Naive B cell (primary cell): ENCODE measurements at regions not wholly inside any gene's neighbourhood (a gene's known extent, or its start where the extent isn't known, plus 50 kb on each side); places are given as distances from the start of the nearest gene placed in this dataset.
A peak's percentile ranks its signal among the peaks of the same experiment; 100 is the strongest.

Source experiments
- ATAC-seq, 2 donors: fragments of 150-1000 bp; cut with Tn5 transposase; 2 replicates each; pipeline ENCODE4 v1.10.0; 2021; ENCODE audit warnings: low read depth in 2 of 2, mild to moderate bottlenecking in 2 of 2, moderate library complexity in 2 of 2
- DNase-seq: peaks from one replicate; pipeline ENCODE4 v3.0.0; 2022
- H3K27ac Mint-ChIP-seq, 6 donors: one replicate each; pipeline ENCODE4 v1.8.0; 2020 to 2022; ENCODE audit warnings: mild to moderate bottlenecking in 6 of 6, mixed read lengths in 6 of 6, moderate library complexity in 5 of 6, inconsistent platforms in 2 of 6
- H3K27me3 Mint-ChIP-seq, 3 donors: one replicate each; pipeline ENCODE4 v1.8.0; 2021 to 2022; ENCODE audit warnings: mixed read lengths in 3 of 3, mild to moderate bottlenecking in 1 of 3
- H3K36me3 Mint-ChIP-seq, 2 donors: one replicate each; pipeline ENCODE4 v1.8.0; 2020 to 2022; ENCODE audit warnings: mixed read lengths in 2 of 2, inconsistent platforms in 1 of 2, mild to moderate bottlenecking in 1 of 2
- H3K4me1 Mint-ChIP-seq, 3 donors: one replicate each; pipeline ENCODE4 v1.8.0; 2020 to 2022; ENCODE audit warnings: mixed read lengths in 3 of 3, inconsistent platforms in 1 of 3, mild to moderate bottlenecking in 1 of 3, moderate library complexity in 1 of 3
- H3K4me3 Mint-ChIP-seq, 8 donors: one replicate each; pipeline ENCODE4 v1.8.0; 2020 to 2022; ENCODE audit warnings: mild to moderate bottlenecking in 8 of 8, mixed read lengths in 8 of 8, moderate library complexity in 8 of 8, inconsistent platforms in 2 of 8
- H3K9me3 Mint-ChIP-seq, 7 donors: one replicate each; pipeline ENCODE4 v1.8.0; 2020 to 2022; ENCODE audit warnings: mixed read lengths in 7 of 7, mild to moderate bottlenecking in 5 of 7, inconsistent platforms in 2 of 7, moderate library complexity in 1 of 7

- Mint-ChIP-seq H3K9me3 (peaks cover 0 to 2% (median 0%) of the 10 kb centered on the region in 7 donors), H3K36me3 (no peaks in the 10 kb centered on the region), H3K4me3 (no peak overlapping the region), H3K27me3 (peaks cover 26 to 45% (median 38%) of the 10 kb centered on the region in 3 donors), H3K27ac (no peak overlapping the region), H3K4me1 (peaks cover 0 to 3% (median 0%) of the 10 kb centered on the region in 3 donors)
- DNase-seq (no peak), ATAC-seq (no peak)
Measured at GRCh38 chr15:77719450-77719849, 86.7 kb upstream of the LINGO1 start.

DNA sequence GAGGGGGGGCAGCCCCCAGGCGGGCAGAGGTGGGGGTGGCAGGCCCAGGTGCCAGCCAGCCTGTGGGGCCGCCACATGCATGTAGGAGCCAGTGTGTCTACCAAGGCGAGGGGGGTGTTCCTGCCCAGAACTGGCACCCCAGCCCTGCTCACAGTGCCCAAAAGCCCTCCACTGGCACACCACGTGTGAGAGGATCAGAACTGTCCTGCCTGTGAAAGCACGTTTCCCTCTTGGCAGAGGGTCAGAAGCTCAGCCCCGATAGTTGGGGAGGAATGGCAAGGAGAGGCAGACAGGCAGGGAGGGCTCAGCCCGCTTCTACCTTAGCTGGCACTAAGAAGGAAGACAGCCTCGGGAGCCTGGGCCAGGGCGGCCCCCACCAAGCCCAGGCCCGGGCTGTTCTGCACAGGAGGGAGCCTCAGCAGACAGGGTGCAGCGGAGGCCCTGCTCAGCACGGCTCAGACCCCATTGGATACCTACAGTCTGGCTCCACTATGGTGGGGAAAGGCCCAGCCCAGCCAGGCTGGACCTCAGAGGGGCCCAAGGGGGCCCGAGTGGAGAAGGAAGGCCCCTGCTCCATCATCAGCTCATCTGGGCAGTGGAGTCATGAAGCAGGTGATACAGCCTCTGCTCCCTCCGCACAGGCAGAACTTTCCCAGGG is 84.8 kb upstream of the LINGO1 start:
- Mint-ChIP-seq H3K4me3 (no peak overlapping the region), H3K27me3 (peaks cover 23 to 58% (median 49%) of the 10 kb centered on the region in 3 donors), H3K9me3 (peaks cover 0 to 4% (median 0%) of the 10 kb centered on the region in 7 donors), H3K4me1 (peaks cover 0 to 3% (median 0%) of the 10 kb centered on the region in 3 donors), H3K27ac (no peak overlapping the region), H3K36me3 (no peaks in the 10 kb centered on the region)
- no peak for DNase-seq
- ATAC-seq, result no peak

GRCh38 chr15:77716632-77717332 is 84.1 kb upstream of the LINGO1 start:
- Mint-ChIP-seq H3K4me1 (peaks cover 0 to 3% (median 0%) of the 10 kb centered on the region in 3 donors), H3K36me3 (no peaks in the 10 kb centered on the region), H3K4me3 (no peak overlapping the region), H3K27ac (no peak overlapping the region), H3K9me3 (peaks cover 0 to 4% (median 0%) of the 10 kb centered on the region in 7 donors), H3K27me3 (peaks cover 22 to 57% (median 49%) of the 10 kb centered on the region in 3 donors)
- no peak for DNase-seq
- no peak for ATAC-seq

DNA sequence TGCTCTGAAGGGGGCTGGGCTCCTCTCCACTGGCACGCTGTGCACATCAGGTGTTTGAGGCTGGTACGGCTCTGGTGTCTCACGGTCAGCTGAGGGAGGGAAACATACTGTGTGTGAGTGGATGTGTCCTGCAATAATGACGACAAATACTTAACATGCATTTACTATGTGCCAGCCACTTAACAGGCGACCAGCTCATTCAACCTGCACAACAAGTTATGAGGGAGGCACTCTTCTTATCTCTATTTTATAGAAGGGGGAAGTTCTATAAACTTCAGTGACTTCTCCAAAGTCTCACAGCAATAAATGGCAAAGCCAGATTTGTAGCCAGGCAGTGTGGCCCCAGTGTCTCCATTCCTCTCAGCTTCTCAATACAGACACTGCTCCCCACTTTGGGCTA is 83.1 kb upstream of the LINGO1 start:
- no peaks in the 10 kb centered on the region for H3K36me3 Mint-ChIP-seq
- H3K27me3 Mint-ChIP-seq, result peaks cover 22 to 52% (median 42%) of the 10 kb centered on the region in 3 donors
- no peak for ATAC-seq
- peaks cover 0 to 4% (median 0%) of the 10 kb centered on the region in 7 donors for H3K9me3 Mint-ChIP-seq
- H3K27ac Mint-ChIP-seq, result no peak overlapping the region
- DNase-seq, result no peak
- no peak overlapping the region for H3K4me3 Mint-ChIP-seq
- H3K4me1 Mint-ChIP-seq, result peaks cover 0 to 3% (median 0%) of the 10 kb centered on the region in 3 donors

DNA sequence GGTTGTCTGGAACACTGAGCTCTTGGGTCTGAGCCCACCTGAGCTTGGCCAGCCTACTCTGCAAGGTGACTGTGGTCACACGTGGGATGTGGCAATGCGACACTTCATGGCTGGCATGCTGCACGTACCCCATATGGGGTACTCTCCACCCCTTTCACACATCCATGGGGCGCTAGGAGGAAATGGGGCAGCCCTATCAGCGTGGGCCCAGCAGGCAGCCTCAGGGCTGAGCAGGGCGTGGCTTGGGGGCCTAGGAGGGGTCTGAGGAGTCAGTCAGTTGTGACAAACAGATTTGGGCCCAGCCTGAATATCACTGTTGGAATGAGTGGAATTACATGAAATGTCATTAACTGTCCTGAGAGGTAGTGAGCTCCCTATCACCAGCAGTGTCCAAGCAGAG is 82.3 kb upstream of the LINGO1 start:
- Mint-ChIP-seq H3K4me3 (no peak overlapping the region), H3K27me3 (peaks cover 22 to 50% (median 41%) of the 10 kb centered on the region in 3 donors)

DNA sequence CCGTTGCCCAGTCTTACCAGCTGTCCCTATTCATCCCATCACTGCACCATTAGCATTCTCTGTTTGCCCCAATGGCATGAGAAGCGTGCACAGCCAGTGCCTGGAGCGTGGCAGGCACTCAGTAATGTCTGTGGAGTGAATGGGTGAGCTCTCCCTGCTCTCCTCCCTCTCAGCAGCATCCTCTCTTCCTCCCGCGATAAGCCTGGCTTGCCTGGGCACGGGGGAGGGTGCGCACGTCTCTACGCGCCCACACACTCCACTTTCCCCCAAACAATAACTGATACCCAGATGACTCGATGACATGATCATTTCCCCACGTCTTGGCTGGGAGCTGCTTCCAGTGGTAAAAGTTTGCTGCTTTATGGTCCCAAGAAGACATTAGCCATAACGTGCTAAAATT is 81.8 kb upstream of the LINGO1 start:
- no peak for DNase-seq
- Mint-ChIP-seq H3K27me3 (peaks cover 18 to 46% (median 37%) of the 10 kb centered on the region in 3 donors), H3K36me3 (no peaks in the 10 kb centered on the region), H3K9me3 (peaks cover 0 to 4% (median 0%) of the 10 kb centered on the region in 7 donors), H3K4me1 (peaks cover 0 to 3% (median 0%) of the 10 kb centered on the region in 3 donors), H3K4me3 (no peak overlapping the region), H3K27ac (no peak overlapping the region)
- no peak for ATAC-seq

More for the DNA sequence above, 82.3 kb upstream of the LINGO1 start:
- ATAC-seq (no peak), DNase-seq (no peak)
- Mint-ChIP-seq H3K36me3 (no peaks in the 10 kb centered on the region), H3K9me3 (peaks cover 0 to 4% (median 0%) of the 10 kb centered on the region in 7 donors), H3K4me1 (peaks cover 0 to 3% (median 0%) of the 10 kb centered on the region in 3 donors), H3K27ac (no peak overlapping the region)

DNA sequence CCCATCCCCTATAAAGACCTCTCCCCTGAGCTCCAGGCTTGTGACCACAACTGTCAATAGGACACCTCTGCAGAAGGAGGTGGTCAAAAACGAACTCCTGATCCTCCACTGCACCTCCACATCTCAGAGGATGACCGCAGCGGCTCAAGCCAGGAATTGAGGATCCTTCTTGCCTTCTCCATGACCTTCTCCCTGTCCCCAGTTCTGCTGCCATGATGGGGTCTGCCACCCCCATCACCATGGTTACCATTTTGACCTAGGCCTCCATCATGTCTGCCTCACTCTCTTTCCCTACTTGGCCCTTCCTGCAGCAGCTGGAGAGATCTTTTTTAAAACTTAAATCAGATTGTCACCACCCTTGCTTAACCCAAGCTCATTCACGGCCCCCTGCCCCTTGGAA is 81.3 kb upstream of the LINGO1 start:
- Mint-ChIP-seq H3K27ac (no peak overlapping the region), H3K9me3 (peaks cover 0 to 4% (median 0%) of the 10 kb centered on the region in 7 donors), H3K4me3 (no peak overlapping the region), H3K4me1 (peaks cover 0 to 3% (median 0%) of the 10 kb centered on the region in 3 donors), H3K36me3 (no peaks in the 10 kb centered on the region), H3K27me3 (peaks cover 16 to 43% (median 33%) of the 10 kb centered on the region in 3 donors)
- ATAC-seq (no peak), DNase-seq (no peak)

GRCh38 chr15:77713281-77713680 is 80.6 kb upstream of the LINGO1 start:
- Mint-ChIP-seq H3K4me1 (peaks cover 0 to 3% (median 0%) of the 10 kb centered on the region in 3 donors), H3K9me3 (peaks cover 0 to 4% (median 0%) of the 10 kb centered on the region in 7 donors), H3K4me3 (no peak overlapping the region)

GRCh38 chr15:77712438-77712837 is 79.7 kb upstream of the LINGO1 start:
- ATAC-seq, result no peak
- H3K9me3 Mint-ChIP-seq, result peaks cover 0 to 4% (median 0%) of the 10 kb centered on the region in 7 donors

More at GRCh38 chr15:77713281-77713680, 80.6 kb upstream of the LINGO1 start:
- ATAC-seq (no peak), DNase-seq (no peak)
- Mint-ChIP-seq H3K36me3 (no peaks in the 10 kb centered on the region), H3K27ac (no peak overlapping the region), H3K27me3 (peaks cover 16 to 43% (median 33%) of the 10 kb centered on the region in 3 donors)

GRCh38 chr15:77710637-77711036 is 77.9 kb upstream of the LINGO1 start:
- ATAC-seq (no peak), DNase-seq (no peak)
- Mint-ChIP-seq H3K4me1 (peaks cover 0 to 4% (median 0%) of the 10 kb centered on the region in 3 donors), H3K9me3 (peaks cover 0 to 4% (median 0%) of the 10 kb centered on the region in 7 donors), H3K27me3 (peaks cover 4 to 47% (median 36%) of the 10 kb centered on the region in 3 donors), H3K36me3 (no peaks in the 10 kb centered on the region), H3K4me3 (no peak overlapping the region), H3K27ac (no peak overlapping the region)

More at GRCh38 chr15:77712438-77712837, 79.7 kb upstream of the LINGO1 start:
- H3K36me3 Mint-ChIP-seq, result no peaks in the 10 kb centered on the region
- peak overlapping the region in 2 of 8 donors; percentile 42 to 56 for H3K4me3 Mint-ChIP-seq
- H3K27ac Mint-ChIP-seq, result no peak overlapping the region
- no peak for DNase-seq
- peaks cover 16 to 48% (median 33%) of the 10 kb centered on the region in 3 donors for H3K27me3 Mint-ChIP-seq
- peaks cover 0 to 3% (median 0%) of the 10 kb centered on the region in 3 donors for H3K4me1 Mint-ChIP-seq

DNA sequence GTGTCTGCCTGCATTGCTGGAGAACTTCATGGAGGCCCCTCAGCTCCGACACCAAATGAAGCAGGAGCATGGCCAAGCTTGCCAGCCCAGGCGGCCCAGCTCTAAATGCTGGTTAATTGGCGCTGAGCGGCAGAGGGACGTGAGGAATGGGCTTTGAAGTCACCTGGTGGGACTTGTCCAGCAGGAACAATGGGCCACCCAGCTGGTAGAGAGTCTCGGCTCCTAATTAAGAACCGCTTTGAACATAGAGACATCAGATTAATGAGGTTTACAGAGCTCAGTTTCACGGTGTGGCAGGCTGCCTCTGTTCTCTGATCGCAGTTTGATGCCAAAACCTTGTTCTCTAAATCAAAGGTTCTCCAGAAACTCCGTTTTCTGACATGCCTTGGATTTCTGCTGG is 77.5 kb upstream of the LINGO1 start:
- ATAC-seq (no peak), DNase-seq (no peak)
- Mint-ChIP-seq H3K27me3 (peaks cover 0 to 45% (median 34%) of the 10 kb centered on the region in 3 donors), H3K4me3 (no peak overlapping the region), H3K27ac (no peak overlapping the region), H3K4me1 (peaks cover 0 to 4% (median 0%) of the 10 kb centered on the region in 3 donors), H3K9me3 (peaks cover 0 to 4% (median 0%) of the 10 kb centered on the region in 7 donors), H3K36me3 (no peaks in the 10 kb centered on the region)

DNA sequence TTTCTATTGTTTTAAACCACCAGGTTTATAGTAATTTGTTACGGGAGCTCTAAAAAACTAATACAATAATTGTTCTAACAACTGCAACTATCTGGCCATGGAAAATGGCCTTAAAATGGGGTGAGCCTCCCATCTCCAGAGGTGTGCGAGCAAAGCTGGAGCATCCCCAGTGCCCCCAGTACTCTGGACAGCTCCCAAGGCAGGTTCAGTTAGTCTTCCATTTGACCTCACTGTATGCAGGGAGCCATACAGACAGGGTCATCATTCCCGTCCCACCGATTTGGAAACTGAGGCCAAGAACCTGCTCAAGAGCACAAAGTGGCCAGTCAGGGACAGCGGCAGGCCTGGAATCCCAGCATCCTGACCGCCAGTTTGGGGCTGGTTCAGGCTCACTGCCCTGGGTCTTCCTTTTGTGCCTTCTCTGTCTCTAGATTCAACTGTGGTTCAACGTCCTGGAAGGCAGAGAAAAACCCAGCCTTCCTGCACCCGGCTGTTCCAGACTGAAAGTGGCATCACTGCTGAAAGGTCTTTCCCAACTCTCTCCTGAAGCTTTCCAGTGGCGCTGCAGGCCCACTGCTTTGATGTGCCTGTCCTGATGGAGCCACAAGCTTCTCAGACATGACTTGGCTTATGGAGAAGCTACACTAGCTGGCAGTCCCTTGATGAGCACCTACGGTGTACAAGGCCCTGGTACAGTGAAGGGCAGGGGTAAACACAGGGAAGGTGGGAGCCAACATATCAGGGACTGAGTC is 76.6 kb upstream of the LINGO1 start:
- H3K9me3 Mint-ChIP-seq, result peaks cover 0 to 2% (median 0%) of the 10 kb centered on the region in 7 donors
- DNase-seq (no peak), ATAC-seq (no peak)
- peaks cover 0 to 38% (median 33%) of the 10 kb centered on the region in 3 donors for H3K27me3 Mint-ChIP-seq
- H3K27ac Mint-ChIP-seq, result peak overlapping the region in 1 of 6 donors; percentile 15
- H3K36me3 Mint-ChIP-seq, result no peaks in the 10 kb centered on the region
- peak overlapping the region in 1 of 8 donors; percentile 40 for H3K4me3 Mint-ChIP-seq
- peaks cover 0 to 4% (median 0%) of the 10 kb centered on the region in 3 donors for H3K4me1 Mint-ChIP-seq
